ENCODE measurements at regions not wholly inside any gene's neighbourhood (a gene's known extent, or its start where the extent isn't known, plus 50 kb on each side); places are given as distances from the start of the nearest gene placed in this dataset.

GRCh38 chr11:131295986-131296385 is 74.4 kb upstream of the NTM start:
- no peak for DNase-seq (ENCODE audit: low spot score)
- TF ChIP-seq, protein P1, sequence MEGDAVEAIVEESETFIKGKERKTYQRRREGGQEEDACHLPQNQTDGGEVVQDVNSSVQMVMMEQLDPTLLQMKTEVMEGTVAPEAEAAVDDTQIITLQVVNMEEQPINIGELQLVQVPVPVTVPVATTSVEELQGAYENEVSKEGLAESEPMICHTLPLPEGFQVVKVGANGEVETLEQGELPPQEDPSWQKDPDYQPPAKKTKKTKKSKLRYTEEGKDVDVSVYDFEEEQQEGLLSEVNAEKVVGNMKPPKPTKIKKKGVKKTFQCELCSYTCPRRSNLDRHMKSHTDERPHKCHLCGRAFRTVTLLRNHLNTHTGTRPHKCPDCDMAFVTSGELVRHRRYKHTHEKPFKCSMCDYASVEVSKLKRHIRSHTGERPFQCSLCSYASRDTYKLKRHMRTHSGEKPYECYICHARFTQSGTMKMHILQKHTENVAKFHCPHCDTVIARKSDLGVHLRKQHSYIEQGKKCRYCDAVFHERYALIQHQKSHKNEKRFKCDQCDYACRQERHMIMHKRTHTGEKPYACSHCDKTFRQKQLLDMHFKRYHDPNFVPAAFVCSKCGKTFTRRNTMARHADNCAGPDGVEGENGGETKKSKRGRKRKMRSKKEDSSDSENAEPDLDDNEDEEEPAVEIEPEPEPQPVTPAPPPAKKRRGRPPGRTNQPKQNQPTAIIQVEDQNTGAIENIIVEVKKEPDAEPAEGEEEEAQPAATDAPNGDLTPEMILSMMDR (IDR thresholded peaks at IDR 0.05; ENCODE audit: borderline replicate concordance, control extremely low read depth, extremely low read depth, insufficient read depth, missing control alignments), result no peak
- in situ Hi-C loops (cut with MboI; ENCODE audit: low sequenced_read_pairs, unreplicated experiment), result no loop called here

- in situ Hi-C loops (cut with MboI; ENCODE audit: low sequenced_read_pairs, unreplicated experiment), result no loop called here
- TF ChIP-seq, protein P1 (IDR thresholded peaks at IDR 0.05; ENCODE audit: borderline replicate concordance, control extremely low read depth, extremely low read depth, insufficient read depth, missing control alignments), result no peak
- DNase-seq (ENCODE audit: low spot score), result no peak
Observed at GRCh38 chr11:131297441-131297840, 73.0 kb upstream of the NTM start.

GRCh38 chr11:131299598-131300438 is 70.6 kb upstream of the NTM start:
- TF ChIP-seq, protein P1 (IDR thresholded peaks at IDR 0.05; ENCODE audit: borderline replicate concordance, control extremely low read depth, extremely low read depth, insufficient read depth, missing control alignments), result no peak
- DNase-seq (ENCODE audit: low spot score), result no peak
- in situ Hi-C loops (cut with MboI; ENCODE audit: low sequenced_read_pairs, unreplicated experiment), result no loop called here

- in situ Hi-C loops (cut with MboI; ENCODE audit: low sequenced_read_pairs, unreplicated experiment), result no loop called here
- TF ChIP-seq, protein P1 (IDR thresholded peaks at IDR 0.05; ENCODE audit: borderline replicate concordance, control extremely low read depth, extremely low read depth, insufficient read depth, missing control alignments), result no peak
- DNase-seq (ENCODE audit: low spot score), result no peak
Observed at GRCh38 chr11:131300439-131300717, 70.0 kb upstream of the NTM start.

DNA sequence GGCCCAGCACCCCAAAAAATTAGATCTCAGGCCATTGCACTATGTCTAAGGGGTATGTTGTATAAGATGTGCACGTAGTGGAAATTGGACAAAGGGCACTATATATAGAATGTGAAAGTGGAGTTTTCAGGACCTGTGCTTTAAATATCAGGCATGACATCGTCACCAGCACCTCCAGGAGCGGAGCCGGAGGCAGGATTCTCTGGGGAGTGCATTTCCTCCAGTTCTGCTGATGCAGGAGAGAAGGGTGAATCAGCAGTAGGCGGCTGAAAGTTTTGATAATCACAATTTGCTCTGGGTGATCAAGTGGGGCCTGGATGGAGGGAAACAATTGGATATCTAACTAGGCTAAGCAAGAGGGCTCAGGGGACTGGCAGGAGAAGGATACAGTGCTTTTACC is 69.1 kb upstream of the NTM start:
- no peak for DNase-seq (ENCODE audit: low spot score)
- in situ Hi-C loops (cut with MboI; ENCODE audit: low sequenced_read_pairs, unreplicated experiment), result no loop called here
- TF ChIP-seq, protein P1 (IDR thresholded peaks at IDR 0.05; ENCODE audit: borderline replicate concordance, control extremely low read depth, extremely low read depth, insufficient read depth, missing control alignments), result no peak

DNA sequence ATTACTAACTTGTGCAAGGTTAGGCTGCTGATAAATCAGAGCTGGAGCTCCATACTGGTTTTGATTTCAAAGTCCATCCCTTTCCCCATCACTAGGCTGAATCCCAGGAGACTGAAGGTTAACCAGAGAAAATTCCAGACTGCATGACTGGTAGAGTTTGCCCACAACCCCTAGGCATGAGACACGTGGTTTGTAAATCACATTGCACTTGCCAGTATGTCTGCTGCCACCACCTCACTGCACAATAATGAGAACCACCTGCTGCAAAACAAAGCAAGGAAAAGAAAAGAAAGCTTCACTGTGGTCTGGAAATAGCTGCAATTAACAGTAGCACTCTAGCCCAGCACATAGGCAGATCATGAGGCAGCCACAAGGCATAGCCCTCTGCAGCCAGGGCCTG is 67.6 kb upstream of the NTM start:
- in situ Hi-C loops (cut with MboI; ENCODE audit: low sequenced_read_pairs, unreplicated experiment), result no loop called here
- no peak for DNase-seq (ENCODE audit: low spot score)
- TF ChIP-seq, protein P1 (IDR thresholded peaks at IDR 0.05; ENCODE audit: borderline replicate concordance, control extremely low read depth, extremely low read depth, insufficient read depth, missing control alignments), result no peak

All from GM13976 (cell line).